HG02571 (cell line): ENCODE measurements at regions not wholly inside any gene's neighbourhood (a gene's known extent, or its start where the extent isn't known, plus 50 kb on each side); places are given as distances from the start of the nearest gene placed in this dataset.

ENCODE experiments used
- ATAC-seq: cut with Tn5 transposase; IDR thresholded peaks from one replicate; pipeline ENCODE4 v1.9.1; 2021; ENCODE audit warnings: mild to moderate bottlenecking, moderate library complexity; ENCODE audit not compliant: unreplicated experiment

DNA sequence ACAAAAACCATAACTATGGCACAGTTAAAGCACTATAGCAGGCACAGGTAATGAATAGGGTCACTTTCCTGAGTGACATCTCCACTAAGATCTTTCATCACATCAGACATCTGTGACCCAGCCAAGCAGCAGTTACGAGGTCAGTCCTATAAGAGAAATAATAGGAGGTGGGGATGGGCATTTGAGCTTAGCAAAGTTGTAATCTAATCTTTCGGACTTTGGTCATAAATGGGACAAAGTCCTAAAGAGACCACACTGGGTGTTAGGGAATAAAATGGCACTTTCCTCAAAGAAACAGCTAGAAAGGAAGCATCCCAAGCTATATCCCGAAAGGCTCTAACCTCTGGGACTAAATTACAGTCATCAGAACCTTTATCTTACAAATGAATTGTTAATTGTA lies 432.2 kb downstream of the PIK3R1 start:
- no peak for ATAC-seq

GRCh38 chr5:68648944-68649857 lies 433.6 kb downstream of the PIK3R1 start:
- ATAC-seq, result no peak

DNA sequence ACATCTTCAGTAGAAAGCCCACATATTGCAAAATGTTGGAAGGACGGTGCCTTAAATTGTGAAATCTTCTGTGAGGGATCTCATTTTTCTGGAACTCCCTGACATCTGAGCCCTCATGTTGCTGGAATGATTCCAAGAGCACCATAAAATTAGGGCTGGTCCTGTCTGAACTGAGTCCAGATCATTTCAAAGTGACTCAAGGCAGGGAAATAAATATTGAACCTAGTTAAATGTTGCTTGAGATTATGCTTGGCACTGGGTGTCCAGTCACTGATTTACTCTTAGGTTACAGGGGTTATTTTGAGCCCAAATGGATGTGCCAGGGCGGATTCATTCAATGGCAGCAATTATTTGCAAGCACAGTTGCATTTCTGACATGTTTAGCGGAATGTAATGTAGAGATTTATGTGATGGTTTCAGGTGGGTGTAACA lies 437.0 kb downstream of the PIK3R1 start:
- no peak for ATAC-seq

DNA sequence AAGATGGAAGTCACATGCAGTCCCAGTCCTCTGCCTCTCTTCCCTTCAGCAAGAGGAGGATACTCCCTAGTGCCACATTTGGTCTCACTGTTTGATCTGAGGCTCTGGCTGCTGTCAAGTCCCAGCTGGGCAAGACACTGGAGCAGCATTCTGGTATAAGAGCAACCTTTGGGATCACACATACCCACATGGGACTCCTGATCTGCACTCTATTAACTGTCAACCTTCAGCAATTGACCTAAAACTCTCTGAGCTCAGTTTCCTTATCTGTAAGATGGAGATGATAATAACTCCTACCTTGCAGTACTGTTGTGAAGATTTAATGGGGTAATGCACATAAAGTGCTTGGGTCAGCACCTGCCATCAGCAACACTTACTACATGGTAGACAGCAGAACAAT lies 437.9 kb downstream of the PIK3R1 start:
- no peak for ATAC-seq

DNA sequence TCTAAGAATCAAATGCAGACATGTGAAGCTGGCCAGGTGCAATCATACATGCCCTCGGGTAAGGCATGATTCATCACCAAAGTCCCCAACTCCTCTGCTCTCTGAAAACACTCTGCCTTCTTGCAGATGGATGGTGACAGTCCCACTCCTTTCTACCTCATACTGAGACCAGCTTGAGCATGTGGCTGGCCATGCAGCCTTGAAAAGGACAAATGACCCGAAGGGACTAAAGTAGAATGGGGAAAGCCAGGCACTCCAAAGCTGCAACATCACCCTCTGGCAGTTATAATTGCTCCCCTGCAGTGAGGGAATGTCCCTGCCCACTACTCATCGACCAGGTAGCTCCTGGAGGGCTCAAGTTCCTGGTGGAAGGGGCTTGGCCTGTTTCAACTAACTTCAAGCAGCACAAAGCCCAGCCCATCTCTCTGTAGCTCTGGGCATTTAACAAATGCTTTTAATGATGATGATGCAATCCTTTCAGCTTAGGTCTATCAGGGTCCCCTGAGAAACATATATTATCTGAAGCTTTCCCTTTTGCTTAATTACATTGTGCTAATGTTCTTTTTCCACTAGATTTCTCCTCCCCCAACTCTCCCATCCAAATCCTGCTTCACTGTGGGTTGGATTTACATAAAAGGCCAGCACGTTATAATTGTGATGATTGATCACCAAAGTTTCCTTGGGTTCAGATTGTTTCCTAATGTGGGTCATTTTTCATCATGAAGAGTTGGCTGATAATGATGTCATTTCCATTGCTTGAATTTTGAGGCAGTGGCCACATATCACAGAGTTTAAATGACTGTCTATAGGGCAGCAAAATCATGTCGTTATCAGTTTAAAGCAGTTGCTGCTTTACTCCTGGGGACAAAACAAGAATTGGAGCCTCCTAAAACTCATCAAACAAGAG lies 436.5 kb upstream of the SLC30A5 start:
- peak; percentile 61 for ATAC-seq

DNA sequence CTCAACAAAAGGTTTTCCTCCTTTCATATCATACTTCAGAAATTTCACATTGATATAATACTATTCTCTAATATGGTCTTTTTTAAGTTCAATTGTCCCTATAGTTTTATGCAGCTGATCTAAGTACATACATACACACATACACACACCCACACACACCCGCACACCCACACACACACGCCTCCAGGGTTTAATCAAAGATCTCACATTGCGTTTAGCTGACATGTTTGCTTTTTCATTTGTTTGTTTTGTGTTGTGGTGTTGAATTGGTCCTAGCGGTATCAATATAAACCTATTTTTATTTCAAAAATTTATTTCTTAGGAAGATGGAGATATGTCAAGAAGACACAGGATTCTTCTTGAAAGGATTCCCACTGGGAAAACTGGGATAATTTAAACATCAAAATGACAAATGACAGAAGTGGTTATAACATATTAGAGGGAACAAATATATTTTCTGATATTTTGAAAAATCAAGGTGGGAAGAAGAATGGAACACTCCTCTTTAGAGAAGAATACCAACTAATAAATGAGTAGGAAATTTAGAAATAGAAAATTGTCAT lies 434.9 kb upstream of the SLC30A5 start:
- ATAC-seq, result no peak

DNA sequence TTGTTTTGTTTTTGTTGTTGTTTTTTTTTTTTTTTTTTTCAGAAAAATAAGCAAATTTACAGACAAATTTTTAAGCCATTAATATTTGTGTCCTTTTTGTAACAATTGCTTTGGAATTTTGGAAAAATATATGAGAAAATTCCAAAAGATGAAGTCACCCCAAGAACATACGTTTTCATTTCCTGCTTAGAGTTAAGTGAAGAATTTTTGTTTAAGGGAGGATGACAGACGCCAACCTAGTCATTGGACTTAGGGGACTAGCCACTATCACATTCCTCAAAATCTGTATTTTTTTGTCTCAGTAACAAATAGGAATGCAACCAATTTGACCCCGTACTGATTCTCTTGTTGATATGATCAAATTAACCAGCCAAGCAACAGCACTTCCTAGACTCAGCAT lies 433.9 kb upstream of the SLC30A5 start:
- no peak for ATAC-seq

- ATAC-seq, result peak; percentile 51
Observed at GRCh38 chr5:68661237-68661636, 432.6 kb upstream of the SLC30A5 start.

DNA sequence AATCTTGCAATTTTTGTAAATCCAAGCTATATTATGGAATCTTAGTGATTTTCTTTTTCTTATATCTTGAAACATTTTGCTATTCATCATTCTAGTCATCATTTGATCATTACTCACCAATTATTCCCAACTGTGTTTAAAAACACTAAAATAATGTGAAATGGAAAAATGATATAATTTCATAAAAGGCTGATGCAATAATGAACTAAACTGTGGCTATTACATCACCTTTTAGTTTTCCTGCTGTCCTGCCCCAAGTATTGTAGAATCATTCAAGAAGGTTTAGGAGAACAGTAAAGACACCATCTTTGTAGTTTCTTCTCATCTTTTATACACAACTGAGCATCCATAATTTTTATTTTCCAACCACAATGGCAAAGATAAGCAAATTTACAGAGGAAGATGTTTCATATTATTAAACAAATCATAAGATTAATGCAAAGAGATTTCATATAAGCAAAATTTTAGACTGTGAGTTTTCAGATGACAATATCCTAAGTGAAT lies 431.0 kb upstream of the SLC30A5 start:
- no peak for ATAC-seq

- ATAC-seq, result no peak
Observed at GRCh38 chr5:68669864-68670575, 423.8 kb upstream of the SLC30A5 start.

- no peak for ATAC-seq
Observed at GRCh38 chr5:68673106-68673822, 420.6 kb upstream of the SLC30A5 start.

GRCh38 chr5:68673823-68674180 lies 420.0 kb upstream of the SLC30A5 start:
- ATAC-seq, result no peak

GRCh38 chr5:68679041-68679440 lies 414.8 kb upstream of the SLC30A5 start:
- no peak for ATAC-seq

- no peak for ATAC-seq
Observed at GRCh38 chr5:68680366-68680765, 413.4 kb upstream of the SLC30A5 start.

DNA sequence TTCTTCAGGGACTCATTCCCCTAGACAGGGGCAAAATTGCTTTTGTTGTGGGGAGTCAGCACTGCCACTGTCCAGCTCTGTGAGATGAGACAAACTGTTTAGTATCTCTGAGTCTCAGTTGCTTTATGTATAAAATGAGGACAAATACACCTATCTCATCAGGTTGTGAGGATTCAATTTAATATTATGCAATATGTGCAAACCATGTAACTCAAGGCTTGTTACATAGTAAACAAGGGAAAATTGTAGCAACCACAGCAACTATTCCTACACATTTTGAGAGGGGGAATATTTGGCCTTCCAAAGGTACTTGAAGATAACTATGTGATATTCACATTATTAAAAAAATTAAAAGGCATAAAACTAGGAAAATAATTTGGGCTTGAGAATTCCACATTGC lies 411.9 kb upstream of the SLC30A5 start:
- no peak for ATAC-seq

GRCh38 chr5:68682400-68683160 lies 411.2 kb upstream of the SLC30A5 start:
- ATAC-seq, result no peak

- no peak for ATAC-seq
Observed at GRCh38 chr5:68683632-68684036, 410.2 kb upstream of the SLC30A5 start.

DNA sequence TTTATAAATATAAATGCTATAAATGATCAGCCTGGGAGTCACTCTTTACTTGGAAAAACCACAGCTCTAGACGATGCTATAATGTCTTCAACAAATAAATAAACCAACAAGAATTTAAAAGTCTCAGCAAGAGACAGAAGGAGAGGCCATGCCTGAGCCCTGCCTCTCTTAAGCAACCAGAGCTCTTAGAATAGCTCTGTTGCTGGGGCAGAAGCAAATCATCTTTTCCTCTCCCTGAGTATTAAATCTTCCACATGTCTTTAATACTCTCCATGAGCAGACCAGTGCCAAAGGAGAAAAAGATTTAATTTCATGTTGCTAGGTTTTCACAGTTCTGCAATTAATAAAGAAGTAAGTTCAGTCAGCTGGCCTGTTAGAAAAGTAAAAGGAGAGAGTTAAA lies 408.0 kb upstream of the SLC30A5 start:
- no peak for ATAC-seq

GRCh38 chr5:68688547-68688946 lies 405.3 kb upstream of the SLC30A5 start:
- no peak for ATAC-seq
